H1 (cell line): ENCODE measurements at regions not wholly inside any gene's neighbourhood (a gene's known extent, or its start where the extent isn't known, plus 50 kb on each side); places are given as distances from the start of the nearest gene placed in this dataset.

Experiments
- CTCF ChIA-PET: fragments of 300-600 bp; sonication (Branson Sonifier 250); formaldehyde crosslinking; loops from one replicate; lab custom pipeline; 2021; ENCODE audit not compliant: partially characterized antibody; lab: Charles Lee
- POLR2A ChIA-PET: fragments of 300-600 bp; sonication (Branson Sonifier 250); formaldehyde crosslinking; loops from one replicate; lab custom pipeline; 2021; ENCODE audit warnings: inconsistent platforms; ENCODE audit not compliant: partially characterized antibody; lab: Charles Lee
- DNase-seq, 2 experiments: peaks; one replicate each; pipeline versions ENCODE4 v3.0.0 to v3.0.0-alpha.2; 2010 to 2022; ENCODE audit warnings: low spot score in 2 of 2, low read depth in 1 of 2, mixed read lengths in 1 of 2
- FAIRE-seq: peaks from 2 replicates; lab custom pipeline; 2011; peaks lifted over from hg19 to GRCh38; lab: Jason Lieb, UNC
- H2AFZ ChIP-seq: 2 replicates; pipeline ENCODE4 v1.8.1; 2012; ENCODE audit warnings: low read length, inconsistent platforms
- H2AK5ac ChIP-seq: 2 replicates; pipeline ENCODE4 v1.6.1; 2013; ENCODE audit warnings: low read depth, low read length
- H2BK120ac ChIP-seq: replicated peaks from 2 replicates; pipeline ENCODE3; 2013; ENCODE audit warnings: low read depth, low read length, inconsistent platforms
- H2BK12ac ChIP-seq: 2 replicates; pipeline ENCODE4 v1.6.1; 2013; ENCODE audit warnings: low read depth, low read length
- H2BK15ac ChIP-seq: 2 replicates; pipeline ENCODE4 v1.6.1; 2013; ENCODE audit warnings: low read length
- H2BK20ac ChIP-seq: 2 replicates; pipeline ENCODE4 v1.6.1; 2013; ENCODE audit warnings: low read length
- H2BK5ac ChIP-seq: 2 replicates; pipeline ENCODE4 v1.6.1; 2013; ENCODE audit warnings: low read depth, low read length
- H3K14ac ChIP-seq: 2 replicates; pipeline ENCODE4 v1.6.1; 2013; ENCODE audit warnings: inconsistent platforms; ENCODE audit not compliant: insufficient read length
- H3K18ac ChIP-seq: 2 replicates; pipeline ENCODE4 v1.6.1; 2013; ENCODE audit warnings: low read length; ENCODE audit errors: extremely low read depth
- H3K23ac ChIP-seq: 2 replicates; pipeline ENCODE4 v1.6.1; 2013; ENCODE audit warnings: inconsistent platforms; ENCODE audit not compliant: insufficient read length
- H3K23me2 ChIP-seq: 2 replicates; pipeline ENCODE4 v1.6.1; 2013; ENCODE audit warnings: low read depth, low read length
- H3K27ac ChIP-seq: 2 replicates; pipeline ENCODE4 v1.6.1; 2011; ENCODE audit warnings: low read depth, low read length, inconsistent platforms
- H3K27me3 ChIP-seq, 4 experiments: replicated peaks in 1 of 4; 1 replicate in 1 of 4; 2 replicates in 3 of 4; pipeline versions ENCODE4 v1.6.1 to v1.8.1; 2011 to 2013; ENCODE audit warnings: low read length in 3 of 4, mild to moderate bottlenecking in 3 of 4, inconsistent platforms in 2 of 4, mixed read lengths in 2 of 4, moderate library complexity in 1 of 4; ENCODE audit not compliant: control insufficient read depth in 3 of 4, insufficient read depth in 3 of 4; ENCODE audit errors: extremely low read depth in 1 of 4
- H3K36me3 ChIP-seq, 4 experiments: 2 replicates each; pipeline versions ENCODE4 v1.6.1 to v1.8.1; 2011 to 2013; ENCODE audit warnings: mild to moderate bottlenecking in 4 of 4, low read length in 3 of 4, moderate library complexity in 2 of 4, control low read depth in 1 of 4, inconsistent platforms in 1 of 4; ENCODE audit not compliant: insufficient read depth in 4 of 4, control insufficient read depth in 2 of 4
- H3K4ac ChIP-seq: replicated peaks from 2 replicates; pipeline ENCODE3; 2013; ENCODE audit warnings: low read length, low read depth, mixed read lengths, inconsistent platforms; ENCODE audit not compliant: insufficient read length
- H3K4me1 ChIP-seq, 4 experiments: replicated peaks in 1 of 4; 1 replicate in 1 of 4; 2 replicates in 3 of 4; pipeline versions ENCODE4 v1.6.1 to v1.8.1; 2011 to 2013; ENCODE audit warnings: low read length in 3 of 4, inconsistent platforms in 2 of 4, mixed read lengths in 1 of 4; ENCODE audit not compliant: insufficient read depth in 4 of 4, control insufficient read depth in 3 of 4
- H3K4me2 ChIP-seq, 2 experiments: 2 replicates each; pipeline versions ENCODE4 v1.6.1 to v1.8.1; 2011 to 2013; ENCODE audit warnings: low read depth in 2 of 2, low read length in 2 of 2, control low read depth in 1 of 2, inconsistent platforms in 1 of 2, mild to moderate bottlenecking in 1 of 2; ENCODE audit not compliant: insufficient read depth in 1 of 2
- H3K4me3 ChIP-seq, 4 experiments: fragments of 200-600, 300-600 bp in 1 of 4; sonication (generic), shearing (Covaris generic), sonication (Bioruptor Twin) in 1 of 4; 2 replicates each; pipeline versions ENCODE4 v1.5.1 to v1.8.1; 2011 to 2016; ENCODE audit warnings: low read length in 4 of 4, low read depth in 3 of 4, control low read depth in 2 of 4, inconsistent platforms in 2 of 4, mild to moderate bottlenecking in 2 of 4, mixed read lengths in 1 of 4, moderate library complexity in 1 of 4; ENCODE audit not compliant: insufficient read depth in 2 of 4; ENCODE audit errors: extremely low read depth in 1 of 4
- H3K56ac ChIP-seq: replicated peaks from 2 replicates; pipeline ENCODE3; 2013; ENCODE audit warnings: low read depth, mild to moderate bottlenecking, mixed read lengths, low read length, inconsistent platforms; ENCODE audit not compliant: insufficient read length
- H3K79me1 ChIP-seq: 2 replicates; pipeline ENCODE4 v1.6.1; 2013; ENCODE audit warnings: low read depth, low read length, control low read depth
- H3K79me2 ChIP-seq, 2 experiments: 2 replicates each; pipeline versions ENCODE4 v1.6.1 to v1.8.1; 2012 to 2013; ENCODE audit warnings: low read length in 2 of 2, mild to moderate bottlenecking in 2 of 2, inconsistent platforms in 1 of 2; ENCODE audit not compliant: insufficient read depth in 2 of 2, control insufficient read depth in 1 of 2
- H3K9ac ChIP-seq, 4 experiments: replicated peaks in 1 of 4; 1 replicate in 1 of 4; 2 replicates in 3 of 4; pipeline versions ENCODE4 v1.6.1 to v1.8.1; 2011 to 2013; ENCODE audit warnings: low read depth in 3 of 4, low read length in 3 of 4, control low read depth in 2 of 4, mild to moderate bottlenecking in 2 of 4, moderate library complexity in 2 of 4, inconsistent platforms in 1 of 4; ENCODE audit errors: extremely low read depth in 1 of 4
- H3K9me3 ChIP-seq, 2 experiments: 2 replicates each; pipeline versions ENCODE4 v1.6.1 to v1.8.1; 2012 to 2013; ENCODE audit warnings: mild to moderate bottlenecking in 2 of 2, moderate library complexity in 2 of 2, control low read depth in 1 of 2, inconsistent platforms in 1 of 2, low read depth in 1 of 2, low read length in 1 of 2, mixed read lengths in 1 of 2; ENCODE audit not compliant: insufficient read depth in 2 of 2
- H4K20me1 ChIP-seq, 2 experiments: replicated peaks in 1 of 2; 2 replicates each; pipeline versions ENCODE3 to v1.8.1; 2011 to 2013; ENCODE audit warnings: inconsistent platforms in 2 of 2, low read length in 2 of 2, mild to moderate bottlenecking in 1 of 2; ENCODE audit not compliant: insufficient read depth in 2 of 2, control insufficient read depth in 1 of 2
- H4K5ac ChIP-seq: 2 replicates; pipeline ENCODE4 v1.6.1; 2013; ENCODE audit warnings: low read length, low read depth, mixed read lengths, inconsistent platforms; ENCODE audit not compliant: insufficient read length
- H4K8ac ChIP-seq: 2 replicates; pipeline ENCODE4 v1.8.0; 2013; ENCODE audit warnings: mild to moderate bottlenecking, moderate library complexity, low read length, inconsistent platforms; ENCODE audit not compliant: insufficient read depth; ENCODE audit errors: extremely low read depth
- H4K91ac ChIP-seq: replicated peaks from 2 replicates; pipeline ENCODE3; 2013; ENCODE audit warnings: low read length, mixed read lengths, inconsistent platforms; ENCODE audit not compliant: insufficient read length
- POU5F1 ChIP-seq: IDR thresholded peaks from 2 replicates; pipeline ENCODE4 v1.6.1; 2011; ENCODE audit warnings: low read depth, mild to moderate bottlenecking, low read length, moderate library complexity
- RAD21 ChIP-seq, 2 experiments: IDR thresholded peaks in 1 of 2; conservative IDR thresholded peaks in 1 of 2; 2 replicates each; pipeline ENCODE4 v1.6.1; 2011; ENCODE audit warnings: low read depth in 2 of 2, low read length in 2 of 2, improper control_type of control experiment in 1 of 2, inconsistent platforms in 1 of 2, mild to moderate bottlenecking in 1 of 2, moderate library complexity in 1 of 2
- RNF2 ChIP-seq: fragments of 200-900, 300-1000 bp; sonication (generic); IDR thresholded peaks from 2 replicates; pipeline ENCODE4 v1.7.1; 2016; ENCODE audit warnings: borderline replicate concordance, low read depth, mild to moderate bottlenecking, antibody characterized with exemption, low read length; ENCODE audit not compliant: poor library complexity, severe bottlenecking; ENCODE audit errors: missing control alignments
- SRF ChIP-seq: IDR thresholded peaks from 2 replicates; pipeline ENCODE4 v1.6.1; 2011; ENCODE audit warnings: mild to moderate bottlenecking, low read depth, low read length, moderate library complexity
- ZNF274 ChIP-seq: IDR thresholded peaks from 2 replicates; pipeline ENCODE4 v1.7.0; 2012; ENCODE audit warnings: low read length, borderline replicate concordance; ENCODE audit errors: extremely low read depth
- WGBS, 2 experiments: shearing (Covaris generic) in 1 of 2; methylation state at CpG; one replicate each; pipeline versions ENCODE4 v1.1.6 to v1.1.7; 2013 to 2015; ENCODE audit warnings: low lambda C conversion rate in 2 of 2, mixed read lengths in 2 of 2, inconsistent platforms in 1 of 2, low coverage in 1 of 2, missing lambda C conversion rate in 1 of 2; ENCODE audit not compliant: insufficient replicate concordance in 2 of 2, insufficient coverage in 1 of 2, insufficient read length in 1 of 2; ENCODE audit errors: extremely low coverage in 1 of 2, missing lambda C conversion rate in 1 of 2; 5-methylcytosine and 5-hydroxymethylcytosine counted together

- ChIA-PET POLR2A (no interaction called here), CTCF (no interaction called here)
- H3K4ac ChIP-seq: no peak overlapping the region
- no peak overlapping the region for H2AK5ac ChIP-seq
- H3K27me3 ChIP-seq: no peaks in the 10 kb centered on the region
- no peak overlapping the region for H3K23ac ChIP-seq
- H2BK20ac ChIP-seq: no peak overlapping the region
- H3K27ac ChIP-seq: no peak overlapping the region
- no peak overlapping the region for H2BK120ac ChIP-seq
- H4K91ac ChIP-seq: no peak overlapping the region
- H4K8ac ChIP-seq: no peak overlapping the region
- no peak overlapping the region for H3K4me2 ChIP-seq
- FAIRE-seq (no peak), DNase-seq (no peak)
- H3K4me3 ChIP-seq: no peak overlapping the region
- no peak overlapping the region for H2AFZ ChIP-seq
- no peaks in the 10 kb centered on the region for H3K36me3 ChIP-seq
- peaks cover 5% of the 10 kb centered on the region in 2 experiments; a peak in 2 of 4 replicates for H3K9me3 ChIP-seq
- no peaks in the 10 kb centered on the region for H3K79me1 ChIP-seq
- H3K56ac ChIP-seq: no peak overlapping the region
- no peak overlapping the region for H2BK15ac ChIP-seq
- no peak overlapping the region for H3K9ac ChIP-seq
- no peaks in the 10 kb centered on the region for H3K79me2 ChIP-seq
- no peak overlapping the region for H4K5ac ChIP-seq
- no peak overlapping the region for H3K14ac ChIP-seq
- 88% methylated on average over 3 of the region's 3 CpGs; no CpG with 5 or more reads in 1 of the 2 experiments for WGBS, 2 experiments
- H4K20me1 ChIP-seq: no peaks in the 10 kb centered on the region
- H3K4me1 ChIP-seq: peaks cover 0 to 2% (median 0%) of the 10 kb centered on the region in 4 experiments; a peak in 1 of 7 replicates
- H3K18ac ChIP-seq: no peak overlapping the region
- no peaks in the 10 kb centered on the region; the same call in 1 of the 2 replicates for H3K23me2 ChIP-seq
- TF ChIP-seq ZNF274: no peak
- TF ChIP-seq SRF: no peak
- no peak for TF ChIP-seq RAD21 (IDR thresholded peaks at IDR 0.05 in 1 of 2, conservative IDR thresholded peaks at IDR 0.05 in 1 of 2; ENCODE audit: low read depth in 2 of 2, low read length in 2 of 2)
- no peak for TF ChIP-seq RNF2
- TF ChIP-seq POU5F1: no peak
- H2BK12ac ChIP-seq: no peak overlapping the region
- no peak overlapping the region for H2BK5ac ChIP-seq
These were observed 134.9 kb upstream of the ZNF438 start for GRCh38 chr10:31166606-31167005.
